Heart left ventricle (tissue), 16 donors: ENCODE measurements at regions not wholly inside any gene's neighbourhood (a gene's known extent, or its start where the extent isn't known, plus 50 kb on each side); places are given as distances from the start of the nearest gene placed in this dataset.

Experiments used
- ATAC-seq, 4 donors: fragments of 200-7000 bp; cut with Tn5 transposase; one replicate each; pipeline ENCODE4 v1.9.1; 2020 to 2022; ENCODE audit warnings: moderate library complexity in 4 of 4, mild to moderate bottlenecking in 3 of 4, moderate number of reproducible peaks in 1 of 4
- DNase-seq, 5 donors: peaks; one replicate each; pipeline ENCODE4 v3.0.0-alpha.2; 2020
- H3K27ac ChIP-seq, 12 donors: fragments of 200-600 bp; sonication (generic) in 4 of 12; one replicate each; pipeline versions ENCODE4 v1.5.0 to v1.8.0; 2016 to 2022; ENCODE audit warnings: mild to moderate bottlenecking in 2 of 12
- H3K27me3 ChIP-seq, 9 donors: fragments of 200-600 bp; sonication (generic) in 2 of 9; one replicate each; pipeline versions ENCODE4 v1.5.1 to v1.8.0; 2016 to 2022; ENCODE audit warnings: mild to moderate bottlenecking in 3 of 9
- H3K36me3 ChIP-seq, 9 donors: fragments of 200-600 bp; sonication (generic) in 2 of 9; one replicate each; pipeline versions ENCODE4 v1.5.0 to v1.8.0; 2018 to 2022; ENCODE audit warnings: mild to moderate bottlenecking in 2 of 9
- H3K4me1 ChIP-seq, 12 donors: fragments of 200-600 bp; sonication (generic) in 4 of 12; one replicate each; pipeline versions ENCODE4 v1.5.0 to v1.8.0; 2016 to 2022; ENCODE audit warnings: mild to moderate bottlenecking in 3 of 12
- H3K4me3 ChIP-seq, 12 donors: fragments of 200-600 bp; sonication (generic) in 4 of 12; one replicate each; pipeline versions ENCODE4 v1.5.0 to v1.8.0; 2017 to 2022; ENCODE audit warnings: mild to moderate bottlenecking in 9 of 12, moderate library complexity in 4 of 12
- H3K9me3 ChIP-seq, 12 donors: fragments of 200-600 bp; sonication (generic) in 4 of 12; one replicate each; pipeline versions ENCODE4 v1.5.0 to v1.8.0; 2016 to 2022; ENCODE audit warnings: mild to moderate bottlenecking in 1 of 12
- POLR2A ChIP-seq, 2 donors: fragments of 450-650 bp; IDR thresholded peaks; one replicate each; pipeline ENCODE4 v1.6.1; 2017; ENCODE audit warnings: antibody characterized with exemption in 2 of 2, mild to moderate bottlenecking in 2 of 2, moderate library complexity in 2 of 2
- WGBS, 4 donors: extraction: QIAGEN DNeasy Blood & Tissue Kit in 2 of 4; methylation state at CpG; one replicate each; pipeline versions ENCODE4 v1.1.5 to v1.1.7; 2013 to 2018; 5-methylcytosine and 5-hydroxymethylcytosine counted together
- intact Hi-C, 10 donors: fragments of 100-400 bp; cut with DNase I; formaldehyde crosslinking; loops; one replicate each; pipeline versions ENCODE4 v1.11.1 to v1.14.2; 2022
- TF ChIP-seq, protein P1 (sequence below), 12 donors: fragments of 200-600 bp; sonication (generic) in 4 of 12; IDR thresholded peaks; one replicate each; pipeline versions ENCODE4 v1.5.0 to v1.8.0; 2018 to 2022; ENCODE audit warnings: antibody characterized with exemption in 12 of 12, mild to moderate bottlenecking in 5 of 12
- donor health status: ischemic (EF 13 %, LVEDD 7.1; RV severe dilation, severe dysfunction).
- donor health status: healthy with polysubstance abuse.
- donor health status: DM: no; HTN: yes; CAD: no.
- donor health status: DM: no; HTN: no; CAD: no.
- donor health status: ischemic (EF 25% LVEDD 6.9; RV normal size, moderate dysfunction).
- donor health status: ischemic (EF 25% LVEDD 5.7; RV mildly dilated, moderate dysfunction).
- donor health status: healthy.
- donor health status: DM: yes; HTN: yes; CAD: no.
- donor health status: ischemic (EF 35%, LVEDD 5.7; RV mildly dilated, moderate dysfunction).
- donor health status: nonischemic (EF 11% LVEDD 7.7; RV severe dilation, severe dysfunction).
- donor health status: DM: yes; HTN: yes; CAD: no.
- donor health status: PGD.
- donor health status: ischemic (EF 29% LVEDD 5.4; RV normal size, mild dysfunction).
- donor health status: nonischemic (EF 23%, LVEDD 6.1; RV moderate dilation, normal function).

DNA sequence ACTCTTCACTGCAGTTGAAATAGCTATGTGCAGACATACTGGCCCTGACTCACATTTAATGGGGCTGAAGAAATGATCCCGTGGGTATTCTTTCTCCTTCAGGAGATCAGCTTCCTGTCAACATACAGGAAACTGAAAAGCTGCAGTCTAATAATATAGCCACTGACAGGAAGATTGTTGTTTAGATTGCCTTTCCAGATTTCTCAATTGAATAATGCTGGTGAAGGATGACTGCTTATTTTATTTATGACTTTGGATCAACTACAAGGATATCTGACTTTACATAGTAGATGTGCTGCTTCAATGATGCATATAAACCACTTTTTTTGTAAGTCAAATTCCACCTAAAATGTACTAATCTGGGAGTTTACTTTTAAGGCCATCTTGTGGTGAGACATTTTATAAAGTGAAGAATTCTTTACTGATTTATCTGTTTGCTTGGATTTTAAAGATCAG is 93.4 kb upstream of the MAP4K3 start:
- DNase-seq (no peak), ATAC-seq (peak in 2 of 4 donors; percentile 36 to 68)
- WGBS, 4 donors: 4 to 37% (median 25%) methylated on average over 1 of the region's 1 CpG
- intact Hi-C loops: no loop called here
- no peaks in the 10 kb centered on the region for H3K36me3 ChIP-seq
- no peaks in the 10 kb centered on the region for H3K9me3 ChIP-seq
- H3K27me3 ChIP-seq: no peaks in the 10 kb centered on the region
- H3K4me3 ChIP-seq: no peak overlapping the region
- H3K4me1 ChIP-seq: peaks cover 4 to 34% (median 18%) of the 10 kb centered on the region in 12 donors
- no peak for TF ChIP-seq POLR2A (IDR thresholded peaks at IDR 0.05)
- TF ChIP-seq, protein P1, sequence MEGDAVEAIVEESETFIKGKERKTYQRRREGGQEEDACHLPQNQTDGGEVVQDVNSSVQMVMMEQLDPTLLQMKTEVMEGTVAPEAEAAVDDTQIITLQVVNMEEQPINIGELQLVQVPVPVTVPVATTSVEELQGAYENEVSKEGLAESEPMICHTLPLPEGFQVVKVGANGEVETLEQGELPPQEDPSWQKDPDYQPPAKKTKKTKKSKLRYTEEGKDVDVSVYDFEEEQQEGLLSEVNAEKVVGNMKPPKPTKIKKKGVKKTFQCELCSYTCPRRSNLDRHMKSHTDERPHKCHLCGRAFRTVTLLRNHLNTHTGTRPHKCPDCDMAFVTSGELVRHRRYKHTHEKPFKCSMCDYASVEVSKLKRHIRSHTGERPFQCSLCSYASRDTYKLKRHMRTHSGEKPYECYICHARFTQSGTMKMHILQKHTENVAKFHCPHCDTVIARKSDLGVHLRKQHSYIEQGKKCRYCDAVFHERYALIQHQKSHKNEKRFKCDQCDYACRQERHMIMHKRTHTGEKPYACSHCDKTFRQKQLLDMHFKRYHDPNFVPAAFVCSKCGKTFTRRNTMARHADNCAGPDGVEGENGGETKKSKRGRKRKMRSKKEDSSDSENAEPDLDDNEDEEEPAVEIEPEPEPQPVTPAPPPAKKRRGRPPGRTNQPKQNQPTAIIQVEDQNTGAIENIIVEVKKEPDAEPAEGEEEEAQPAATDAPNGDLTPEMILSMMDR (IDR thresholded peaks at IDR 0.05): peak in 1 of 12 donors; percentile 18
- H3K27ac ChIP-seq: peak overlapping the region in 5 of 12 donors; percentile 4 to 47 (median 34)

DNA sequence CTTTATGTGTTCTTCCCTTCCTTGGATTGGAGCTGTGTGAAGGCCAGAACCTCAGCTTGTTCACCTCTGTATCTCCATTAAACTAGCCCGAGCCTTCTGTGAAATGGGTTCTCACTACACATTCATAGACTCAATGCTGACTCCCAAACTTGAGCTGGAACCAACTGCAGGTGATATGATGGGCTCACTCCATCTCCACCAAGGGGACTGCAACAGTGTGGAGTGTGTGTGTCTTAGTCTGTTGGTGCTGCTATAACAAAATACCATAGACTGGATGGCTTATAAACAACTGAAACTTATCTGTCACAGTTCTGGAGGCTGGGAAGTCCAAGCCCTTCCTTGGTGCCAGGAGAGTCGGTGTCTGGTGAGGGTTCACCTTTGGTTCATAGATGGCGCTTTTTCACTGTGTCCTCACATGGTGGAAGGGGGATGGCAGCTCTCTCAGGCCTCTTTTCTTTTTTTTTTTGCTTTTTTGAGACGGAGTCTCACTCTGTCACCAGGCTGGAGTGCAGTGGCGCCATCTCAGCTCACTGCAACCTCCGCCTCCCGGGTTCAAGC is 94.2 kb upstream of the MAP4K3 start:
- H3K9me3 ChIP-seq: no peaks in the 10 kb centered on the region
- peaks cover 0 to 28% (median 13%) of the 10 kb centered on the region in 12 donors for H3K4me1 ChIP-seq
- H3K27ac ChIP-seq: peak overlapping the region in 3 of 12 donors; percentile 4 to 47 (median 35)
- H3K36me3 ChIP-seq: no peaks in the 10 kb centered on the region
- no peak overlapping the region for H3K4me3 ChIP-seq
- DNase-seq (no peak), ATAC-seq (no peak)
- H3K27me3 ChIP-seq: no peaks in the 10 kb centered on the region
- WGBS, 4 donors: 82 to 97% (median 96%) methylated on average over 7 of the region's 7 CpGs
- intact Hi-C loops: no loop called here
- no peak for TF ChIP-seq POLR2A (IDR thresholded peaks at IDR 0.05)
- TF ChIP-seq, protein P1 (IDR thresholded peaks at IDR 0.05): no peak

DNA sequence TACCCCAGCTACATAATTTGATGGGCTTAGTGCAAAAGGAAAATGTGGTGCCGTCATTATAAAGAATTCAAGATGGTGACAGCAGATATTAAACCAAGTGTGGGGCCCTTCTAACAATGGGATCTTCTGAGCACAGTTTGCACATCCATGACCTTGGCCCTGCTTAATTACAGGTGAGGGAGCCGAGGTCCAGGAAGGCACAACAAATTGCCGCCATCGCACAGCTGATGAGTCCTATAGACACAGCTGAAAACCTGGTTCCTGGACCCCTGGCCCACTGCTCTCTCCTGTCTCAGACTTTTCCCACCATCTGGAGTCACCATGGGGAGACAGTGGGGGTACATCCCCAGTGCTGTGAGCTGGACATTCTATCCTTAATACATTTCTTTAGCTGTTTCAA is 95.8 kb upstream of the MAP4K3 start:
- ATAC-seq (no peak), DNase-seq (no peak)
- H3K4me3 ChIP-seq: no peak overlapping the region
- WGBS, 4 donors: 92 to 95% (median 94%) methylated on average over 4 of the region's 4 CpGs
- H3K27me3 ChIP-seq: no peaks in the 10 kb centered on the region
- no peaks in the 10 kb centered on the region for H3K36me3 ChIP-seq
- TF ChIP-seq, protein P1 (IDR thresholded peaks at IDR 0.05): no peak
- no peak for TF ChIP-seq POLR2A (IDR thresholded peaks at IDR 0.05)
- H3K27ac ChIP-seq: peak overlapping the region in 1 of 12 donors; percentile 16
- no peaks in the 10 kb centered on the region for H3K9me3 ChIP-seq
- H3K4me1 ChIP-seq: peaks cover 0 to 28% (median 13%) of the 10 kb centered on the region in 12 donors
- intact Hi-C loops: no loop called here

DNA sequence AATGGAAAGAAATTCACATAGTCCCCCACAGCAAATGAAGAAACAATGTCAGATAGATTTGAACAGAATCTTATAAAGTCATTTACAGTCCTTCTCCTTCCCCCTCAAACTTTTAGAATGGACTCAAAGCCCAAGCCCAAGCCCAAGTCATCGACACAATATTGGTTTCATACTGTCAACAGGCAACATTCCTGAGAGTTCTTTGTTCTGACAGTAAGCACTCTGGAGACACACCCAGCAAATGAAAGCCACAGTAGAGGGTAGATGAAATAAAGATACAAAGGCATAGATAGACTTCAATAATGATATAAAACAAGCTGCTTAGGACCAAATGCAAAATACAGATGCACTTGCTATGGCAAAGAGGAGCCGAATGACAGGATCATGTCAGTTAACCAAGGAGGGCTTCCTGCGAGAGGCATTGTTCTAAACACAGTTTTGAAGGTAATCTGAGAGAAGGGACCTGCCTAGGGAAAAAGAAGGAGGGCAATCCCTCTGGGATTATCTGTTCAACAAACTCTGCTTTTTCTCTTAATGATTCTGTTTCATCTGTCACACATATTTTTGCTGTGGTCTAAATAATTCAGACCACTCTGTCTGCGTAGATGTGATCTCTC is 97.1 kb upstream of the MAP4K3 start:
- DNase-seq (no peak), ATAC-seq (no peak)
- 80 to 86% (median 81%) methylated on average over 4 of the region's 4 CpGs for WGBS, 4 donors
- H3K36me3 ChIP-seq: no peaks in the 10 kb centered on the region
- intact Hi-C loops: no loop called here
- H3K9me3 ChIP-seq: no peaks in the 10 kb centered on the region
- no peak for TF ChIP-seq POLR2A (IDR thresholded peaks at IDR 0.05)
- TF ChIP-seq, protein P1 (IDR thresholded peaks at IDR 0.05): no peak
- H3K27me3 ChIP-seq: no peaks in the 10 kb centered on the region
- H3K4me3 ChIP-seq: no peak overlapping the region
- H3K4me1 ChIP-seq: peaks cover 0 to 28% (median 13%) of the 10 kb centered on the region in 12 donors
- H3K27ac ChIP-seq: peak overlapping the region in 2 of 12 donors; percentile 2 to 16
